GM12891 (cell line): ENCODE measurements at regions not wholly inside any gene's neighbourhood (a gene's known extent, or its start where the extent isn't known, plus 50 kb on each side); places are given as distances from the start of the nearest gene placed in this dataset.
"Not testable (repeated sequence)": the region's sequence is repeated elsewhere in the genome, so short reads cannot be mapped to it uniquely, and the experiment has no call there.

Experiments used
- DNase-seq: peaks from one replicate; pipeline ENCODE4 v3.0.0; 2011; ENCODE audit warnings: low spot score; ENCODE audit not compliant: insufficient read length
- FAIRE-seq: peaks from 2 replicates; lab custom pipeline; 2011; peaks lifted over from hg19 to GRCh38; lab: Jason Lieb, UNC
- PAX5 ChIP-seq: IDR thresholded peaks from 2 replicates; pipeline ENCODE4 v1.6.1; 2011; ENCODE audit warnings: low read length, moderate library complexity, mild to moderate bottlenecking; ENCODE audit not compliant: insufficient read depth, severe bottlenecking
- POLR2A ChIP-seq: IDR thresholded peaks from 2 replicates; pipeline ENCODE4 v1.6.1; 2011; ENCODE audit warnings: low read depth, low read length, control low read depth
- POLR2AphosphoS5 ChIP-seq: IDR thresholded peaks from 2 replicates; pipeline ENCODE4 v1.6.1; 2011; ENCODE audit warnings: low read depth, low read length, control low read depth
- POU2F2 ChIP-seq: IDR thresholded peaks from 2 replicates; pipeline ENCODE4 v1.6.1; 2011; ENCODE audit warnings: low read depth, mild to moderate bottlenecking, control low read depth, low read length, moderate library complexity
- SPI1 ChIP-seq: IDR thresholded peaks from 2 replicates; pipeline ENCODE4 v1.6.1; 2011; ENCODE audit warnings: low read depth, low read length, control low read depth
- TAF1 ChIP-seq: IDR thresholded peaks from 2 replicates; pipeline ENCODE4 v1.6.1; 2011; ENCODE audit warnings: low read depth, low read length, control low read depth

DNA sequence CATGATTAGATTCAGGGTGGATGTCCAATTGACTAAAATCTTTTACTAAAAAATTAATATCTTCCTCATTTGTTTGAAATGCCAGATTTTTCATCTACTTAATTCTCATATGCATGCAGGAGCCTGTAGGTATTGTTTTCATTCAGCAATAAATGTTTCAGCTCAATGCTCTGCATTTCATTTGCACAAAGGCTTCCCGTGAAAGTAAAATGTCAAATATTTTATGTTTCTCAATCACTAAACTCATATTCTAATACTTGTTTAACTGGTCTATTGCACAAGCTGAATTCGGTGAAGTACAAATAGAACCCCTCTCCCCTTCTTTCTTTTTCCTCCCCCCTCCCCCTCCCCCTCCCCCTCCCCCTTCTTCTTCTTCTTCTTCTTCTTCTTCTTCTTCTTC lies 175.9 kb downstream of the MCHR2 start:
- FAIRE-seq = no peak
- no peak for DNase-seq
- TF ChIP-seq POLR2A (no peak), SPI1 (no peak), POU2F2 (no peak), POLR2AphosphoS5 (no peak), PAX5 (no peak), TAF1 (no peak)

DNA sequence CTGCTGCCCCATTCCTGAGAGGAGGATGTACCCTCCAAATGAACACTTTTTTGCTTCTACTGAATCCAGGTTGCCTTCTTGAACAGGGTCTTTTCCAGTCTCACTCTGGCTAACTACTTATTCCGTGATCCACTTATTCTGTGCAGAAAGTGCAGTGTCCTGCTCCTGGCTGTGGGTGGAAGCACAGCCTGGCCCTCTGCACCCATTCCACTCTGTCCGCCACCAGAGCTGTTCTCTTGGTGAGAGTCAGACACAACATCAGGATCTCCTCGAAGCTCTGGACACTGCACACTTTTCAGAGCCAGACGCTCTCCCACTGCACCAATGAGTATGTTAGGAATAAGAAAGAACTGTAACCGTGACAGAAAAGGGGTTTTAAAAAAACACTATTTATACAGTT lies 174.2 kb downstream of the MCHR2 start:
- no peak for DNase-seq
- no peak for FAIRE-seq
- TF ChIP-seq PAX5 = no peak
- no peak for TF ChIP-seq SPI1
- TF ChIP-seq POLR2A = no peak
- no peak for TF ChIP-seq TAF1
- TF ChIP-seq POU2F2 = no peak
- TF ChIP-seq POLR2AphosphoS5 = no peak

DNA sequence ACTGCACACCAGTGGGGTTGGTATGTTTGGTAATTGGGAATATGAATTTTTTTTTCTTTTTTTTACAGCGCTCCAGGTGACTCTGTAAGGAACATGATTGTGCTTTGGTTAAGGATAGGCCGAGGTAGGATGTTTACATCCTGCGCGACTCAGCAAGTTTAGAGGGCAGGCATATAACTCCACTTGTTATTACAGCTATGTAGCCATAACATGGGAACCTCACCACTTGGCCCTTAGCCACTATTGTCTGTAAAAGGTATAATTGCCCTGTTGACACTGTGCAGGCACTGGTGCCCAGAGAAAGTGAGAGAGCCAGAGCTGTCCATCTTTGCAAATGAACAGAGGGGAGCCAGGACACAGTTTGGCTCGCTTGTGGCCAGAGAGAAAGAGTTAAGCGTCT lies 172.9 kb downstream of the MCHR2 start:
- TF ChIP-seq POLR2AphosphoS5 = no peak
- no peak for TF ChIP-seq POU2F2
- no peak for TF ChIP-seq PAX5
- TF ChIP-seq POLR2A = no peak
- FAIRE-seq (no peak), DNase-seq (no peak)

DNA sequence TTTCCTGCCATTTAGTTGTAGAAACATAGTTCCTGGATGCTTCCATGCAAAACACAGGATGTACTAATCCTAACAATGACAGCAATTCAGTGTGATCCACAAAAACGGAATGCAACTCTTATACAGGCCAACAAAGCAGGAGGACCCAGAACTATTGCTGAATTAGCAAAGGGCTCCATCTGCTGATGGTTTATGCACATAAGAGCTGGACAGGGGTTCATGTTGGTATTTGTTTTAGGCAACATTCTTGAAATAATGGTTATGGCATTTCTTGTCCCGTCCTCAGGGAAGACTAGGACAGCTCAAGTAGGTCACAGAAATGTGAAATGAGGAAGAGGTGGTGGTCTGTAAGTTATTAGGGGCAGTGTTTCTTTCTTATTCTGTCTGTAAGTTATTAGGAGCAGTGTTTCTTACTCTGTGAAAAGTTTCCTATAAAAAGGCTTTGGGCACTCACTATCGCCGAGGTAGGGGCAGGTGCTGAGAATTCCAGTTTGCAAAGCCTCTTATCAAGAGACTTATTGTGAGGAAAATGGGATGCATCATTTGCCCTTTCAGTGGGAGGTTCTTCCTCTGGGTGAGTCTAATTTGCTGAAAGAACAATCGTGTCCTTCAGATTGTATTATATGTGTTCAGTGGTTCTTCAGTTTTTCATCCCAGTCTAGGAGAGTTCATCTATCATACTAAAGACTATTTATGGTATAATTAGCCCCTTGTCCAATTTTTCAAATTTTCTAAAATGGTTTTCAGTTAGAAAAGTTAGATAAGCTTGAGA lies 171.1 kb downstream of the MCHR2 start:
- DNase-seq = peak; percentile 23
- TF ChIP-seq POLR2AphosphoS5 (no peak), POLR2A (no peak), TAF1 (no peak), PAX5 (no peak), POU2F2 (no peak), SPI1 (no peak)
- no peak for FAIRE-seq

DNA sequence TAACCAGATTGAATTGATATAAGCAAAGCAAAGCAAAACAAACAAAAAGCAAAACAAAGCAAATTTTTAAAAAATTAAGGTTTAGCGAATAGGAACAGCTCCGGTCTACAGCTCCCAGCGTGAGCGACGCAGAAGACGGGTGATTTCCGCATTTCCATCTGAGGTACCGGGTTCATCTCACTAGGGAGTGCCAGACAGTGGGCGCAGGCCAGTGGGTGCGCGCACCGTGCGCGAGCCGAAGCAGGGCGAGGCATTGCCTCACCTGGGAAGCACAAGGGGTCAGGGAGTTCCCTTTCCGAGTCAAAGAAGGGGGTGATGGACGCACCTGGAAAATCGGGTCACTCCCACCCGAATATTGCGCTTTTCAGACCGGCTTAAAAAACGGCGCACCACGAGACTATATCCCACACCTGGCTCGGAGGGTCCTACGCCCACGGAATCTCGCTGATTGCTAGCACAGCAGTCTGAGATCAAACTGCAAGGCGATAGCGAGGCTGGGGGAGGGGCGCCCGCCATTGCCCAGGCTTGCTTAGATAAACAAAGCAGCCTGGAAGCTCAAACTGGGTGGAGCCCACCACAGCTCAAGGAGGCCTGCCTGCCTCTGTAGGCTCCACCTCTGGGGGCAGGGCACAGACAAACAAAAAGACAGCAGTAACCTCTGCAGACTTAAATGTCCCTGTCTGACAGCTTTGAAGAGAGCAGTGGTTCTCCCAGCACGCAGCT lies 170.3 kb downstream of the MCHR2 start:
- DNase-seq, FAIRE-seq: not testable (repeated sequence)

DNA sequence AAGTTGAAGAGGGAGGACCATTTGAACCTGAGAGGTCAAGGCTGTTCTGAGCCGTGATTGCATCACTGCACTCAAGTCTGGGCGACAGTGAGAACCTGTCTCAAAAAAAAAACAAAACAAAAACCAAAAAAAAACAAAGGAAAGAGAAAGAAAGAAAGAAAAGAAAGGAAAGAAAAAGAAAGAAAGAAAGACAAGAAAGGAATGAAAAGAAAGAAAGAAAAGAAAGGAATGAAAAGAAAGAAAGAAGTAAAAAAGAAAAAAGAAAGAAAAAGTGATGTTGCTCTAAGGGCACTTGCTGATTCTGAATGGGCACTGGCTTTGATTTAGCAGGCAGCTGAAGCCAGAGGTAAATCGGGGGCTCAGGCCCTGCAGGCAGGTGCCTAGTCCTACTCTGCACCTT lies 161.0 kb downstream of the MCHR2 start:
- no peak for TF ChIP-seq POU2F2
- no peak for TF ChIP-seq SPI1
- TF ChIP-seq POLR2A = no peak
- no peak for TF ChIP-seq POLR2AphosphoS5
- no peak for TF ChIP-seq TAF1
- no peak for TF ChIP-seq PAX5
- FAIRE-seq (no peak), DNase-seq (no peak)

DNA sequence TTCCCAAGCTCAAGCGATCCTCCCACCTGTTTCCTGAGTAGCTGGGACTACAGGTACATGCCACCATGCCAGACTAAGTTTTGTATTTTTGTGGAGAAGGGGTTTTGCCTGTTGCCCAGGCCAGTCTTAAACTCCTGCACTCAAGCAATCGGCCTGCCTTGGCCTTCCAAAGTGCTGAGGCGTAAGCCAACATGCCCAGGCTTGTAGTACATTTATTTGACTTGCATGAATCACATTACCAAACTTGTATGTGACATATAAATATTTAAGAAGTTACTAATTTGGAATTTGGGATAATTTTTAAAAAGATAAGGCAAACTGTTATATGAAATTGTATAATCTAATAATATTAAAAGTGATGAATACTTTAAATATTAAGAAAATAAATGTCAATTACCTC lies 157.6 kb downstream of the MCHR2 start:
- no peak for DNase-seq
- no peak for FAIRE-seq
- TF ChIP-seq POU2F2 = no peak
- TF ChIP-seq PAX5 = no peak
- no peak for TF ChIP-seq SPI1
- TF ChIP-seq POLR2A = no peak
- TF ChIP-seq POLR2AphosphoS5 = no peak
- no peak for TF ChIP-seq TAF1

DNA sequence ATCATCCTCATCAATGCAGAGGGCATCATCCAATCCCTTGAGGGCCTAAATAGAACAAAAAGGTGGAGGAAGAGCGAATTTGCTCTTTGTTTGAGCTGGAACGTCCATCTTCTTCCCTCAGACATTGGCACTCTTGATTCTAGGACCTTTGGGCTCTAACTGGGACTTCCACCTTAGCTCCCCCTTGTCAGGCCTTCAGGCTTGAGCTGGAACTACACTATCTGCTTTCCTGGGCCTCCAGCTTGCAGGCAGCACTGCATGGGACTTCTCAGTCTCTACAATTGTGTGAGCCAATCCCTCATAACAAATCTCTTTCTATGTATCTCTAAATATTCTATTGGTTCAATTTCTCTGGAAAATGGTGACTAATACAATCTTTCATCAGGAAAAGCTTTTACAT lies 155.4 kb downstream of the MCHR2 start:
- FAIRE-seq (no peak), DNase-seq (no peak)
- TF ChIP-seq PAX5 = no peak
- TF ChIP-seq POLR2A = no peak
- TF ChIP-seq POLR2AphosphoS5 = no peak
- TF ChIP-seq SPI1 = no peak
- no peak for TF ChIP-seq TAF1
- TF ChIP-seq POU2F2 = no peak

DNA sequence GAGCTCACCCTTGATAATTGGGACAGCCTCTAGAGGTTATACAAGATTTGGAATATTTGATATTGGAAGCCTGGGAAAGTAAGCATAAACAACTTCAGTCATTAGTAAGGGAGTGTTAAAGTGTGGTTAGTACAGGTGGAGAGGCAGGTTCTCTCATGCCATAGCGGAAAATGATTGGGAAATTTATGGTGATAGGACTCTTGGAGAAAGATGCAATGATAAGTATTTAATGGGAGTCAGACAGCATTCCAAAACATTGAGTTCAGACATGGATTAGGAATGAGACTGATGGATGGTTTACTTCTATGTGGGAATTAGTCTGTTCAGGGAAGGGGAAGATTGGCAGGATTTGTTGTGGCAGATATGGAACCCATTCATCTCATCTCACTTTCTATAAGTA lies 152.7 kb downstream of the MCHR2 start:
- TF ChIP-seq POU2F2 = no peak
- no peak for TF ChIP-seq PAX5
- no peak for TF ChIP-seq SPI1
- no peak for TF ChIP-seq POLR2AphosphoS5
- no peak for TF ChIP-seq POLR2A
- TF ChIP-seq TAF1 = no peak
- DNase-seq (no peak), FAIRE-seq (no peak)

DNA sequence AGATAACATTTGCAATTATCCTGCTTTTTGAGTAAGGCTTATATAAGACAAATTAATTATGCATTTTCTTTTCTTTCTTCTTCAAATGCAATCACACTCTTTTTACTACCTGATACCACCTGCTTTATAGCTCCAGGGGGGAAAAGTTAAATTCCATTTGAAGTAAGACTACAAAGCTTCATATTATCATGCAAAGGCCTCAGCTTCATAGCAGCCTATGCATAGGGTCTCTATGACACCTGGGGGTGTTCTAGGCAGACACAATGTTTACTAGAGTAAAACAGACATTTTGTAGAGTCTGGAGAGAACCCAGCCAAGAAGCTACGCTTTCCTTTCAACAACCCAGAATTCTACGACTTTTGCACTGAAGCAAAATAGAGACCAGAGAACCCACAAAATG lies 148.0 kb downstream of the MCHR2 start:
- TF ChIP-seq POU2F2 (no peak), POLR2AphosphoS5 (no peak), TAF1 (no peak), PAX5 (no peak), SPI1 (no peak), POLR2A (no peak)
- FAIRE-seq (no peak), DNase-seq (no peak)
